ENCODE measurements at regions not wholly inside any gene's neighbourhood (a gene's known extent, or its start where the extent isn't known, plus 50 kb on each side); places are given as distances from the start of the nearest gene placed in this dataset.
A peak's percentile ranks its signal among the peaks of the same experiment; 100 is the strongest.
"Not testable (repeated sequence)": the region's sequence is repeated elsewhere in the genome, so short reads cannot be mapped to it uniquely, and the experiment has no call there.

- no peak for DNase-seq (ENCODE audit: low spot score in 2 of 2)
- H3K4me1 Mint-ChIP-seq = no peaks in the 10 kb centered on the region
- H3K9me3 Mint-ChIP-seq = no peaks in the 10 kb centered on the region
- no peaks in the 10 kb centered on the region for H3K27me3 Mint-ChIP-seq
- H3K4me3 Mint-ChIP-seq = no peak overlapping the region
- no peak overlapping the region for H3K27ac Mint-ChIP-seq (ENCODE audit: low read depth)
- no peaks in the 10 kb centered on the region for H3K36me3 Mint-ChIP-seq (ENCODE audit: insufficient read depth)
- no peak for ATAC-seq (replicated peaks; ENCODE audit: extremely low read depth, poor library complexity, severe bottlenecking)
Observed at GRCh38 chr12:45490232-45490881, 239.1 kb upstream of the ARID2 start.

GRCh38 chr12:45494279-45494678 lies 235.2 kb upstream of the ARID2 start:
- ATAC-seq (replicated peaks; ENCODE audit: extremely low read depth, poor library complexity, severe bottlenecking) (no peak), DNase-seq (ENCODE audit: low spot score in 2 of 2) (no peak)
- Mint-ChIP-seq H3K27ac (ENCODE audit: low read depth) (no peak overlapping the region), H3K4me3 (no peak overlapping the region), H3K4me1 (no peaks in the 10 kb centered on the region), H3K9me3 (no peaks in the 10 kb centered on the region), H3K27me3 (peaks cover 8% of the 10 kb centered on the region), H3K36me3 (ENCODE audit: insufficient read depth) (no peaks in the 10 kb centered on the region)

- Mint-ChIP-seq H3K4me1 (no peaks in the 10 kb centered on the region), H3K27ac (ENCODE audit: low read depth) (no peak overlapping the region), H3K36me3 (ENCODE audit: insufficient read depth) (no peaks in the 10 kb centered on the region), H3K4me3 (no peak overlapping the region), H3K27me3 (peaks cover 8% of the 10 kb centered on the region), H3K9me3 (no peaks in the 10 kb centered on the region)
- DNase-seq (ENCODE audit: low spot score in 2 of 2) = no peak
- ATAC-seq (replicated peaks; ENCODE audit: extremely low read depth, poor library complexity, severe bottlenecking) = no peak
Observed at GRCh38 chr12:45498645-45499044, 230.9 kb upstream of the ARID2 start.

- no peak for DNase-seq (ENCODE audit: low spot score in 2 of 2)
- Mint-ChIP-seq H3K4me3 (no peak overlapping the region), H3K27me3 (peaks cover 4% of the 10 kb centered on the region), H3K27ac (ENCODE audit: low read depth) (no peak overlapping the region), H3K9me3 (no peaks in the 10 kb centered on the region), H3K4me1 (no peaks in the 10 kb centered on the region), H3K36me3 (ENCODE audit: insufficient read depth) (no peaks in the 10 kb centered on the region)
- no peak for ATAC-seq (replicated peaks; ENCODE audit: extremely low read depth, poor library complexity, severe bottlenecking)
Observed at GRCh38 chr12:45502481-45503128, 226.9 kb upstream of the ARID2 start.

- ATAC-seq (replicated peaks; ENCODE audit: extremely low read depth, poor library complexity, severe bottlenecking) (no peak), DNase-seq (ENCODE audit: low spot score in 2 of 2) (no peak)
- no peak overlapping the region for H3K27ac Mint-ChIP-seq (ENCODE audit: low read depth)
- H3K27me3 Mint-ChIP-seq = no peaks in the 10 kb centered on the region
- H3K4me1 Mint-ChIP-seq = no peaks in the 10 kb centered on the region
- H3K4me3 Mint-ChIP-seq = no peak overlapping the region
- H3K9me3 Mint-ChIP-seq = no peaks in the 10 kb centered on the region
- no peaks in the 10 kb centered on the region for H3K36me3 Mint-ChIP-seq (ENCODE audit: insufficient read depth)
Observed at GRCh38 chr12:45503899-45504298, 225.6 kb upstream of the ARID2 start.

GRCh38 chr12:45504316-45505010 lies 225.0 kb upstream of the ARID2 start:
- no peak overlapping the region for H3K4me3 Mint-ChIP-seq
- H3K27ac Mint-ChIP-seq (ENCODE audit: low read depth) = no peak overlapping the region
- H3K9me3 Mint-ChIP-seq = no peaks in the 10 kb centered on the region
- DNase-seq (ENCODE audit: low spot score in 2 of 2) (no peak), ATAC-seq (replicated peaks; ENCODE audit: extremely low read depth, poor library complexity, severe bottlenecking) (no peak)
- no peaks in the 10 kb centered on the region for H3K27me3 Mint-ChIP-seq
- no peaks in the 10 kb centered on the region for H3K36me3 Mint-ChIP-seq (ENCODE audit: insufficient read depth)
- no peaks in the 10 kb centered on the region for H3K4me1 Mint-ChIP-seq

- Mint-ChIP-seq H3K4me3 (no peak overlapping the region), H3K4me1 (no peaks in the 10 kb centered on the region), H3K27me3 (no peaks in the 10 kb centered on the region), H3K36me3 (ENCODE audit: insufficient read depth) (no peaks in the 10 kb centered on the region), H3K9me3 (no peaks in the 10 kb centered on the region), H3K27ac (ENCODE audit: low read depth) (no peak overlapping the region)
- peak; percentile 49 for ATAC-seq (replicated peaks; ENCODE audit: extremely low read depth, poor library complexity, severe bottlenecking)
- no peak for DNase-seq (ENCODE audit: low spot score in 2 of 2)
Observed at GRCh38 chr12:45509187-45509586, 220.3 kb upstream of the ARID2 start.

- Mint-ChIP-seq H3K4me3 (no peak overlapping the region), H3K36me3 (ENCODE audit: insufficient read depth) (no peaks in the 10 kb centered on the region), H3K27ac (ENCODE audit: low read depth) (no peak overlapping the region), H3K27me3 (no peaks in the 10 kb centered on the region), H3K4me1 (no peaks in the 10 kb centered on the region), H3K9me3 (no peaks in the 10 kb centered on the region)
- DNase-seq (ENCODE audit: low spot score in 2 of 2) = no peak
- no peak for ATAC-seq (replicated peaks; ENCODE audit: extremely low read depth, poor library complexity, severe bottlenecking)
Observed at GRCh38 chr12:45509621-45510020, 219.9 kb upstream of the ARID2 start.

GRCh38 chr12:45517381-45517780 lies 212.1 kb upstream of the ARID2 start:
- Mint-ChIP-seq H3K36me3 (ENCODE audit: insufficient read depth) (no peaks in the 10 kb centered on the region), H3K4me1 (peaks cover 13% of the 10 kb centered on the region), H3K27ac (ENCODE audit: low read depth) (no peak overlapping the region), H3K27me3 (no peaks in the 10 kb centered on the region), H3K9me3 (no peaks in the 10 kb centered on the region), H3K4me3 (no peak overlapping the region)
- DNase-seq (ENCODE audit: low spot score in 2 of 2) (no peak), ATAC-seq (replicated peaks; ENCODE audit: extremely low read depth, poor library complexity, severe bottlenecking) (no peak)

GRCh38 chr12:45518291-45519235 lies 210.9 kb upstream of the ARID2 start:
- DNase-seq (ENCODE audit: low spot score in 2 of 2) (peak in 1 of 2 donors; percentile 18), ATAC-seq (replicated peaks; ENCODE audit: extremely low read depth, poor library complexity, severe bottlenecking) (peak; percentile 97)
- H3K27ac Mint-ChIP-seq (ENCODE audit: low read depth) = peak overlapping the region; percentile 36
- no peak overlapping the region for H3K4me3 Mint-ChIP-seq
- no peaks in the 10 kb centered on the region for H3K36me3 Mint-ChIP-seq (ENCODE audit: insufficient read depth)
- H3K27me3 Mint-ChIP-seq = no peaks in the 10 kb centered on the region
- peaks cover 13% of the 10 kb centered on the region for H3K4me1 Mint-ChIP-seq
- peaks cover 9% of the 10 kb centered on the region for H3K9me3 Mint-ChIP-seq

- no peak for ATAC-seq (replicated peaks; ENCODE audit: extremely low read depth, poor library complexity, severe bottlenecking)
- Mint-ChIP-seq H3K4me1 (peaks cover 13% of the 10 kb centered on the region), H3K27ac (ENCODE audit: low read depth) (no peak overlapping the region), H3K9me3 (peaks cover 15% of the 10 kb centered on the region), H3K36me3 (ENCODE audit: insufficient read depth) (no peaks in the 10 kb centered on the region), H3K27me3 (no peaks in the 10 kb centered on the region), H3K4me3 (no peak overlapping the region)
- DNase-seq (ENCODE audit: low spot score in 2 of 2) = no peak
Observed at GRCh38 chr12:45522227-45522626, 207.3 kb upstream of the ARID2 start.

GRCh38 chr12:45526823-45527222 lies 202.7 kb upstream of the ARID2 start:
- H3K4me3 Mint-ChIP-seq; H3K27ac Mint-ChIP-seq (ENCODE audit: low read depth); H3K36me3 Mint-ChIP-seq (ENCODE audit: insufficient read depth); DNase-seq (ENCODE audit: low spot score in 2 of 2); H3K4me1 Mint-ChIP-seq; H3K27me3 Mint-ChIP-seq; ATAC-seq (replicated peaks; ENCODE audit: extremely low read depth, poor library complexity, severe bottlenecking): not testable (repeated sequence)
- peaks cover 15% of the 10 kb centered on the region for H3K9me3 Mint-ChIP-seq
